Activated gamma-delta T cell treated with anti-CD3 and anti-CD28 coated beads, Interleukin-2, amount 50 U/mL, for 16 hours (primary cell): ENCODE measurements at regions not wholly inside any gene's neighbourhood (a gene's known extent, or its start where the extent isn't known, plus 50 kb on each side); places are given as distances from the start of the nearest gene placed in this dataset.
A peak's percentile ranks its signal among the peaks of the same experiment; 100 is the strongest.

ENCODE experiments used
- DNase-seq: peaks from one replicate; pipeline ENCODE4 v3.0.0-alpha.2; 2020; ENCODE audit warnings: low read depth

- DNase-seq: no peak
Observed at GRCh38 chr13:24081387-24081786, 79.1 kb upstream of the SPATA13 start.

- DNase-seq: no peak
Observed at GRCh38 chr13:24083141-24083540, 77.4 kb upstream of the SPATA13 start.

GRCh38 chr13:24083722-24084421 is 76.6 kb upstream of the SPATA13 start:
- no peak for DNase-seq

DNA sequence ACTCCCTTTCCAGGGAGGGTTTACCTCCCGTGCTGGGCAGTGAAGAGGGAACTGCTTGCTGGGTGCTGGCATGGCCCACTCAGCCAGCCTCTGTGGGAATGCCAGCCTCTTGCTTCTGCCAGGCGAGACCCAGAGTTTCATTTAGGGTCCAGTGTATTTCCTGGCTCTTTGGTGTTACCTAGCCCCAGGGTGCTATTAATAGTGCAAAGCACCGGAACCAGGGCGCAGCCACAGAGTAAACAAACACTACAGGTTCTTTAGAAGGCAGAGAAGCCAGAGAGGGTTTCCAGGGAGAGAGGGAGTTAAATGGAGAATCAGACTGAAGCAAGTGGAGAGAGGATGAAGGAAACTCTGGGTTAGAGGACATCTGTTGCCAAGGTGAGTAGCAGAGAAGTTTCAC is 74.9 kb upstream of the SPATA13 start:
- no peak for DNase-seq

- DNase-seq: no peak
Observed at GRCh38 chr13:24086642-24087041, 73.9 kb upstream of the SPATA13 start.

DNA sequence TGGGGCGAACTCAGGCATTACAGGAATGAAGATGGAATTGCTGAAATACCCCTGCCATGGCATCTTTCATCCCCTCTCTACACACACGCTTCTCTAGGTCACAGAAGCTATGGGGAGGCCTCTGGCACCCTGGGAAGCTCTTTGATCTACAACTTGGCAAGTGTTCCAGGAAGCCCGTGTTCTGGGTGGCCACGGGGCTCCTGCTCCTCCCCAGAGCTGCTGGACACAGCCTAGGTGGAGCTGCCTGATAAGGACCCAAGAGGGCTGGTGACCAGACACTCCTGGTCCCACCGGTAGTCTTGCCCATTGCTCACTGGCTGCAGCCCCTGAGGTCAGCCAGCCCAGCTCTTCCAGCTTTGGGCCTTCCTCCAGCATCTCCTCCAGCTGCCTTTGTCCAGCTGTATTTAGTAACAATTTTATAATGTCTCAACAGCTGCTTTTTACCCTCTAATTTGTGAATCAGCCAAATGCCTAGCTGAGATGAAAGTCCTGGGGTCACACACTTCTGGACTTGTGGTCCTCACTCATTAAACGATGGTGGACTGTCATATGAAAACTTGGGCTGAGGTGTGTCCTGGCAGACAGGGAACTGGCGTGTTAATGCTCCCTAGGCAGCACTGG is 72.8 kb upstream of the SPATA13 start:
- no peak for DNase-seq

GRCh38 chr13:24090049-24090448 is 70.5 kb upstream of the SPATA13 start:
- no peak for DNase-seq

DNA sequence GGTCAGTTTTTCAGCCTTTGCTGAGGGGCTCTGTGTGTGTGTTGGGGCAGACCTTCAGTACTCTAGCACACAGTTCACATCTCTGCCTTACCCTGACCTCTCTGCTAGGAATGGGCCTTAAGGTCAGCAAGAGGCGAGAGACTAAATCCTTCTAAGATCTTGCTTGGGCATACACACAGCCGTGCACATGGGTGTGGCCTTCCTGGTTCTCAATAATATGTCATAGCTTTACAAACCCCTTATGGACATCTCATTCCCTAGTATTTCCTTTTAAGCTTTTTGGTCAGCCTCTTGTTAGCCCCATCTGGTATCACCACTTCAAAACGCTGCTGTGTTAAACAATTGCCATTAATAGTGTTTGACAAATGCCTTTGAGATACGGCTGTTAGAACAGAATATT is 69.4 kb upstream of the SPATA13 start:
- DNase-seq: no peak

DNA sequence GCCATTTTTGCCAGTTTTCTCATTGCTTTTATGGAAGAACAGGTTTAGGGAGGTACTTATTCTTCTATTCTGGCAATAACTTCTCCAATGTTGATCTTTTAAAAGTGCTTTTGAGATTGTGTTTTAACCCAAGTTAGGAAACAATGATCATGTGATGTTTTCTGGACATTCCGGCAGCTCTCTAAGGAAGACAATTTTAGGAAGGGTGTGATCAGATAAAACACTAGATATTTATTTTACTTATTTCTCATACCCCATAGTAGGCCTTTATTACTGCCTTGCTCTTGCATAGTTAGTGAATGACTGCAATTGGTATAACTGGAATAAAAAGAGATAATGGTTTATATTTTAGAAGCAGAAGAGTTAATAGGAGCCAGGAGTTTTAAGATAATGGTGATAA is 68.4 kb upstream of the SPATA13 start:
- DNase-seq: no peak

GRCh38 chr13:24093047-24093446 is 67.5 kb upstream of the SPATA13 start:
- no peak for DNase-seq

GRCh38 chr13:24096659-24097058 is 63.9 kb upstream of the SPATA13 start:
- DNase-seq: no peak

DNA sequence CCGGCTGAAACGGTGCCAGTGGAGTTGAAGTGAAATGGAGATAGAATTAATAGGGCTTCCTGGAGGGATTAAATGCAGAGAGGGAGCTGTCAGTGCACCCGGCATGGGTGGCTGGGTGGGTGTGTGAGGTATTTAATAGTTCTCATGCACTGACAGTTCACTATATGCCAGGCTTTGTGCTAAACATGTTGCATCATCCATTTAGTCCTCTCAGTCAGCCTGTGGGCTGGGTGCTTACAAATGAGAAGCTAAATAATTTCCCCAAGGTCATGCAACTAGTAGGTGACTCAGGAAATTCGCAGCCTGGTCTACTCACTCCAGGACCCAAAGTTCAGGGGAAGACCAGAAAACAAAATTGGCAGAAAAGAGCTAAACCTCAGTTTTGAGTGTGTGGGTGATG is 63.5 kb upstream of the SPATA13 start:
- DNase-seq: peak; percentile 4

DNA sequence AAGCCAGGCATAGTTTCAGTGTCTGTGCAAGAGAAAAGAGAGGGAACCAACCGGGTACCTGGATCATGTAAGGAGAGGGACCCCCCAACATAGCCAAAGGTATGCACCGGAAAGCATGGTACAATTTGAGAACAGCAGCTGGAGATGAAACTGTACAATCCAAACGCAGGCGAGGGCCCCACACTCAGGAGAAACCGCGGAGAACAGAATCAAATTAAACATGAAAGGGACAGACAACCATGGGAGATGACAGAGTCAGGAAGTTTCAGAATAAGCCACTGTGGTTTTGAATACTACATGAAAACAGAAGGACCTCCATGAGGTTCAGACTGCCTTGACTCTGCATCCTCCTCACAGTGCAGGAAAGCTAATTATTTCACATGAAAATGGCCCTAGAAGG is 62.9 kb upstream of the SPATA13 start:
- no peak for DNase-seq

DNA sequence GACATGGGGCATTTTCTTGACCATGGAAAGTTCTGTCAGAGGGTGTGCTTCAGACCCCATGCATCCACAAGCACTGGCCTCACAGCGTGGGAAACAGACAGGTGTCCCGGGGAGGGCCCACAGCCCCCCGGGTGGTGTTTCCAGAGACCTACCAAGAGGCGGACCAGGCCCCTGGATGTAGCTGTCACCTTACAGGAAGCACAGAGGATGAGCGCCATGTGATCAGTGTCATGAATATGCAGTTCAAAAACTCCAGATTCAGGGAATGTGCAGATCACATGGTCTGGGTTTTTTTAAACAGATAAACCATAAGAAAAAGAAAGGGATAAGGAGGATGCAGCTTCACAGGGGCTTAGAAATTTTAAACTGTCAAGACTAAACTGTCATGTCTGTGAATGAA is 61.0 kb upstream of the SPATA13 start:
- no peak for DNase-seq

DNA sequence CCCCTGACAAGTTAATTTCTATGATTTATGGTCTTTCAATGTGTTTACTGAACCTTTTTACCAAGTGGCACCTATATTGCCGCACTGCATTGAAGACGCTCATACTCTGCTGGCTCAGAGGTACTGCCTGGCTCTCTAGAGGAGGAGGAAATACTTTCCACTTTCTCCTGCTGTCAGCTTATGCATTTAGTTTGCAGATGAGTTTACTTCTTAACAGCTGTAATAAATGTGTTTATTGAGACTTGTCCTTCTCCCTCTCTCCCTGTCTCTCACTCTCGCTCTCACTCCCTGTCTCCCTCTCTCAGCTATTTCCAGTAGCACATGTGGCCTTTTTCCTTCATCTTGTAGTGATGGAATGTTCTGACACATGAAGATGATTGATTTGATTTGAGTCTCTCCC is 60.3 kb upstream of the SPATA13 start:
- no peak for DNase-seq

- DNase-seq: no peak
Observed at GRCh38 chr13:24103782-24104372, 56.6 kb upstream of the SPATA13 start.

- DNase-seq: no peak
Observed at GRCh38 chr13:24104723-24105122, 55.8 kb upstream of the SPATA13 start.

DNA sequence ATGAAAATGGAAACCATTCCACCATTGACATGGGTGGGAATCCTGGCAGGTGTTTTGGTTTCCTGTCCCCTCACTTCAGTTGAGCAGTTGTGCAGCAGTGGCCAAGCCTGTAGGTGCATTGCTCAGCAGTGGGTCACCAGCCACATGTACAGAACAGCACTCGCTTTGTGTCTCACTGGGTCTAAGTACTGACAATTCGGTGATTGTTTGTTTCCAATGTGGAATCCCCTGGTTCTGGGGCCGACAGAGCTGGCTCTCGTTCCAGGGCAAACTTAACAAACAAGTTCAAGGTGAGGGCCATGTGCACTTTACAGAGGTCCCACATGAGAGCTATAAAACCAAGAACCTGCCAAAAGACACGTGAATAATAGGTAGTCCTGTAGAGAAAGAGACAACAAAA is 54.1 kb upstream of the SPATA13 start:
- no peak for DNase-seq

DNA sequence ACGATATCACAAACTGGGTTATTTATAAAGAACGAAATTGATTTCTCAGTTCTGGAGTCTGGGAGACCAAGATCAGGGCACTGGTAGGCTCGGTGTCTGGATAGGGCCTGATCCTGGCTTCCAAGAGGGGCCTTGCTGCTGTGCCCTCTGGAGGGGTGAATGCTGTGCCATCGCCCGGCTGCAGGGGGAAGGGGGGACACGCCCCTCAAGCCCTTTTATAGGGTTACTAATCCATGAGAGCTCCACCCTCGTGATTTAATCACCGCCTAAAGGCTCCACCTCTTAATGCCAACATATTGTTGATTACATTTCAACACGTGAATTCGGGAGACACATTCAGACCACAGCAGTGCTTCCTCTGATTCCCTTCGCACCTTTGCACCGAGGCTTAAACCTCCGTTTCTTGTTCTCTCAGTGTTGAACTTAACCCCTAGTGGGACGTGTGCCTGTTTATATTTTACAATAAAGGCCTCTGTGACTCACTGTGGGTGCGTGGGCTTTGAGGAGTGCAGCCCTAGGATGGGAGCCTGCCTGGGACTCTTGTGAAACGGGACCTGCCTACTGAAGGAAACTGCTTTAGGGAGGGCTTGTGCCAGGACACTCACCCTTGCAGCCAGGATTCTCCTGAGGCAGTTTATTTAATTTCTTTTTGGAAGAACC is 52.4 kb upstream of the SPATA13 start:
- DNase-seq: no peak

- DNase-seq: no peak
Observed at GRCh38 chr13:24108615-24108965, 51.9 kb upstream of the SPATA13 start.

GRCh38 chr13:24110011-24110410 is 50.5 kb upstream of the SPATA13 start:
- DNase-seq: no peak
